CD4-positive, alpha-beta T cell (primary cell): ENCODE measurements at regions not wholly inside any gene's neighbourhood (a gene's known extent, or its start where the extent isn't known, plus 50 kb on each side); places are given as distances from the start of the nearest gene placed in this dataset.
A peak's percentile ranks its signal among the peaks of the same experiment; 100 is the strongest.

Source experiments
- ATAC-seq: fragments of 200-7000 bp; cut with Tn5 transposase; one replicate; pipeline ENCODE4 v1.10.0; 2022; ENCODE audit warnings: mild to moderate bottlenecking; ENCODE audit not compliant: poor library complexity
- CTCF ChIA-PET: fragments of 350-600 bp; sonication (Branson Sonifier 250); formaldehyde crosslinking; loops from one replicate; lab custom pipeline; 2021; ENCODE audit warnings: antibody characterized with exemption, inconsistent platforms; lab: Charles Lee
- POLR2A ChIA-PET: fragments of 350-600 bp; sonication (Branson Sonifier 250); formaldehyde crosslinking; loops from one replicate; lab custom pipeline; 2021; ENCODE audit warnings: antibody characterized with exemption, inconsistent platforms; lab: Charles Lee
- DNase-seq, 14 experiments: peaks; one replicate each; pipeline ENCODE4 v3.0.0-alpha.2; 2013 to 2020; ENCODE audit warnings: mixed read lengths in 2 of 14
- H3K27ac ChIP-seq, 2 donors: one replicate each; pipeline versions ENCODE4 v1.5.1 to v1.7.0; 2013; ENCODE audit warnings: low read length in 2 of 2, low read depth in 1 of 2, mild to moderate bottlenecking in 1 of 2
- H3K27me3 ChIP-seq, 2 experiments: 1 replicate in 1 of 2; 2 replicates in 1 of 2; pipeline versions ENCODE4 v1.6.1 to v1.7.0; 2013; ENCODE audit warnings: low read length in 2 of 2, control low read depth in 1 of 2, mild to moderate bottlenecking in 1 of 2, moderate library complexity in 1 of 2; ENCODE audit not compliant: insufficient read depth in 2 of 2, control insufficient read depth in 1 of 2
- H3K36me3 ChIP-seq: one replicate; pipeline ENCODE4 v1.6.1; 2013; ENCODE audit warnings: low read length, control low read depth; ENCODE audit not compliant: insufficient read depth
- H3K4me1 ChIP-seq: one replicate; pipeline ENCODE4 v1.6.1; 2013; ENCODE audit warnings: low read length, control low read depth; ENCODE audit not compliant: insufficient read depth
- H3K4me3 ChIP-seq: one replicate; pipeline ENCODE4 v1.5.1; 2013; ENCODE audit warnings: mild to moderate bottlenecking, low read length, moderate library complexity
- H3K9me3 ChIP-seq, 2 experiments: 1 replicate in 1 of 2; 2 replicates in 1 of 2; pipeline versions ENCODE4 v1.6.1 to v1.7.0; 2013; ENCODE audit warnings: low read length in 2 of 2, mild to moderate bottlenecking in 2 of 2, control low read depth in 1 of 2, moderate library complexity in 1 of 2; ENCODE audit not compliant: control insufficient read depth in 1 of 2, insufficient read depth in 1 of 2
- H3K27ac Mint-ChIP-seq: one replicate; pipeline ENCODE4 v1.8.0; 2020; ENCODE audit warnings: mixed read lengths
- H3K27me3 Mint-ChIP-seq: one replicate; pipeline ENCODE4 v1.8.0; 2021; ENCODE audit warnings: mixed read lengths
- H3K36me3 Mint-ChIP-seq: one replicate; pipeline ENCODE4 v1.8.0; 2021; ENCODE audit warnings: low read depth, mixed read lengths
- H3K4me1 Mint-ChIP-seq: one replicate; pipeline ENCODE4 v1.8.0; 2021; ENCODE audit warnings: low read depth, mixed read lengths
- H3K4me3 Mint-ChIP-seq: one replicate; pipeline ENCODE4 v1.8.0; 2020; ENCODE audit warnings: mild to moderate bottlenecking, mixed read lengths
- H3K9me3 Mint-ChIP-seq: one replicate; pipeline ENCODE4 v1.8.0; 2020; ENCODE audit warnings: mixed read lengths
- intact Hi-C, 2 experiments: fragments of 100-400 bp; cut with DNase I in 1 of 2; cut with micrococcal nuclease in 1 of 2; formaldehyde crosslinking; loops; one replicate each; pipeline versions ENCODE4 v1.15.1 to v1.9.0; 2023 to 2025; cut with DNase I, micrococcal nuclease
- TF ChIP-seq, protein P1 (sequence below): fragments of 200-600 bp; IDR thresholded peaks from one replicate; pipeline ENCODE4 v1.8.0; 2022; ENCODE audit warnings: antibody characterized with exemption, mild to moderate bottlenecking

- no peaks in the 10 kb centered on the region for H3K36me3 Mint-ChIP-seq
- ATAC-seq (no peak), DNase-seq (peak in 3 of 14 experiments; percentile 54 to 68 (median 61))
- CTCF ChIA-PET = interaction anchor here (0.7 kb wide), 1 partner anchor 910 kb away, joined by 4 read pairs; no protein-coding TSS in a partner anchor
- H3K27ac Mint-ChIP-seq = no peak overlapping the region
- intact Hi-C loops = loop anchor here (1.0 to 10.0 kb wide), 10 partner anchors 210 to 1507 kb away; no protein-coding TSS in a partner anchor
- H3K27me3 Mint-ChIP-seq = peaks cover 26% of the 10 kb centered on the region
- Histone ChIP-seq H3K27me3 (peaks cover 0 to 6% of the 10 kb centered on the region in 2 experiments), H3K36me3 (no peaks in the 10 kb centered on the region), H3K27ac (no peak overlapping the region), H3K9me3 (no peaks in the 10 kb centered on the region), H3K4me3 (no peak overlapping the region), H3K4me1 (no peaks in the 10 kb centered on the region)
- no peaks in the 10 kb centered on the region for H3K9me3 Mint-ChIP-seq
- TF ChIP-seq, protein P1, sequence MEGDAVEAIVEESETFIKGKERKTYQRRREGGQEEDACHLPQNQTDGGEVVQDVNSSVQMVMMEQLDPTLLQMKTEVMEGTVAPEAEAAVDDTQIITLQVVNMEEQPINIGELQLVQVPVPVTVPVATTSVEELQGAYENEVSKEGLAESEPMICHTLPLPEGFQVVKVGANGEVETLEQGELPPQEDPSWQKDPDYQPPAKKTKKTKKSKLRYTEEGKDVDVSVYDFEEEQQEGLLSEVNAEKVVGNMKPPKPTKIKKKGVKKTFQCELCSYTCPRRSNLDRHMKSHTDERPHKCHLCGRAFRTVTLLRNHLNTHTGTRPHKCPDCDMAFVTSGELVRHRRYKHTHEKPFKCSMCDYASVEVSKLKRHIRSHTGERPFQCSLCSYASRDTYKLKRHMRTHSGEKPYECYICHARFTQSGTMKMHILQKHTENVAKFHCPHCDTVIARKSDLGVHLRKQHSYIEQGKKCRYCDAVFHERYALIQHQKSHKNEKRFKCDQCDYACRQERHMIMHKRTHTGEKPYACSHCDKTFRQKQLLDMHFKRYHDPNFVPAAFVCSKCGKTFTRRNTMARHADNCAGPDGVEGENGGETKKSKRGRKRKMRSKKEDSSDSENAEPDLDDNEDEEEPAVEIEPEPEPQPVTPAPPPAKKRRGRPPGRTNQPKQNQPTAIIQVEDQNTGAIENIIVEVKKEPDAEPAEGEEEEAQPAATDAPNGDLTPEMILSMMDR = peak; percentile 69
- no peaks in the 10 kb centered on the region for H3K4me1 Mint-ChIP-seq
- POLR2A ChIA-PET = no interaction called here
- no peak overlapping the region for H3K4me3 Mint-ChIP-seq
These were observed 173.0 kb upstream of the DAPK1 start for GRCh38 chr9:87324613-87325194.

GRCh38 chr9:87327575-87328125 is 170.0 kb upstream of the DAPK1 start:
- Histone ChIP-seq H3K9me3 (peaks cover 0 to 11% of the 10 kb centered on the region in 2 experiments), H3K4me3 (no peak overlapping the region), H3K27ac (no peak overlapping the region), H3K4me1 (no peaks in the 10 kb centered on the region), H3K36me3 (no peaks in the 10 kb centered on the region), H3K27me3 (peaks cover 0 to 6% of the 10 kb centered on the region in 2 experiments)
- Mint-ChIP-seq H3K4me3 (no peak overlapping the region), H3K27me3 (peaks cover 26% of the 10 kb centered on the region), H3K36me3 (no peaks in the 10 kb centered on the region), H3K4me1 (no peaks in the 10 kb centered on the region), H3K9me3 (peaks cover 2% of the 10 kb centered on the region), H3K27ac (no peak overlapping the region)
- CTCF ChIA-PET = no interaction called here
- DNase-seq = no peak
- intact Hi-C loops = loop anchor here (5.0 to 10.0 kb wide), 4 partner anchors 213 to 915 kb away; no protein-coding TSS in a partner anchor
- TF ChIP-seq, protein P1 = no peak
- POLR2A ChIA-PET = no interaction called here
- no peak for ATAC-seq

- peaks cover 17 to 25% of the 10 kb centered on the region in 2 experiments for H3K27me3 ChIP-seq
- Mint-ChIP-seq H3K9me3 (peaks cover 2% of the 10 kb centered on the region), H3K27me3 (peaks cover 20% of the 10 kb centered on the region), H3K4me1 (peaks cover 11% of the 10 kb centered on the region), H3K4me3 (no peak overlapping the region), H3K36me3 (no peaks in the 10 kb centered on the region), H3K27ac (no peak overlapping the region)
- no peaks in the 10 kb centered on the region for H3K36me3 ChIP-seq
- no peak overlapping the region for H3K27ac ChIP-seq
- TF ChIP-seq, protein P1 = no peak
- CTCF ChIA-PET = no interaction called here
- H3K4me1 ChIP-seq = peaks cover 4% of the 10 kb centered on the region
- DNase-seq = no peak
- ATAC-seq = no peak
- peaks cover 0 to 11% of the 10 kb centered on the region in 2 experiments for H3K9me3 ChIP-seq
- POLR2A ChIA-PET = no interaction called here
- intact Hi-C loops = no loop called here
- no peak overlapping the region for H3K4me3 ChIP-seq
These were observed 163.9 kb upstream of the DAPK1 start for GRCh38 chr9:87333802-87334201.
